H9 (cell line): ENCODE measurements at regions not wholly inside any gene's neighbourhood (a gene's known extent, or its start where the extent isn't known, plus 50 kb on each side); places are given as distances from the start of the nearest gene placed in this dataset.

Experiments used
- DNase-seq: peaks from one replicate; pipeline ENCODE4 v3.0.0-alpha.2; 2017
- H2AFZ ChIP-seq: one replicate; pipeline ENCODE4 v1.6.1; 2013; ENCODE audit warnings: mild to moderate bottlenecking, low read length, control low read depth, moderate library complexity
- H2AK5ac ChIP-seq: 2 replicates; pipeline ENCODE4 v1.6.1; 2013; ENCODE audit warnings: low read length, control low read depth, mixed read lengths; ENCODE audit not compliant: insufficient read length
- H2BK120ac ChIP-seq: one replicate; pipeline ENCODE4 v1.6.1; 2013; ENCODE audit warnings: low read depth, mild to moderate bottlenecking, low read length, control low read depth, inconsistent platforms; ENCODE audit not compliant: poor library complexity, severe bottlenecking
- H2BK12ac ChIP-seq: 2 replicates; pipeline ENCODE4 v1.6.1; 2013; ENCODE audit warnings: low read length, control low read depth, mixed read lengths, low read depth; ENCODE audit not compliant: insufficient read length
- H2BK15ac ChIP-seq: 2 replicates; pipeline ENCODE4 v1.6.1; 2013; ENCODE audit warnings: low read depth, low read length, control low read depth
- H2BK20ac ChIP-seq: one replicate; pipeline ENCODE4 v1.6.1; 2013; ENCODE audit warnings: low read depth, mild to moderate bottlenecking, low read length, control low read depth, inconsistent platforms; ENCODE audit not compliant: poor library complexity, severe bottlenecking
- H2BK5ac ChIP-seq: 2 replicates; pipeline ENCODE4 v1.6.1; 2013; ENCODE audit warnings: low read length, control low read depth, mixed read lengths; ENCODE audit not compliant: insufficient read length
- H3K14ac ChIP-seq: 2 replicates; pipeline ENCODE4 v1.6.1; 2013; ENCODE audit warnings: low read length, control low read depth; ENCODE audit not compliant: insufficient read depth
- H3K18ac ChIP-seq: 2 replicates; pipeline ENCODE4 v1.6.1; 2013; ENCODE audit warnings: low read depth, mild to moderate bottlenecking, mixed read lengths, low read length, control low read depth; ENCODE audit not compliant: insufficient read length
- H3K23ac ChIP-seq: 2 replicates; pipeline ENCODE4 v1.6.1; 2013; ENCODE audit warnings: low read length, control low read depth, mixed read lengths, low read depth; ENCODE audit not compliant: insufficient read length
- H3K23me2 ChIP-seq: 2 replicates; pipeline ENCODE4 v1.6.1; 2013; ENCODE audit warnings: low read depth, mild to moderate bottlenecking, mixed read lengths, low read length, control low read depth; ENCODE audit not compliant: insufficient read length, poor library complexity, severe bottlenecking
- H3K27ac ChIP-seq: 2 replicates; pipeline ENCODE4 v1.5.1; 2013; ENCODE audit warnings: low read length, control low read depth, mixed read lengths, low read depth; ENCODE audit not compliant: insufficient read length
- H3K27me3 ChIP-seq: 2 replicates; pipeline ENCODE4 v1.6.1; 2013; ENCODE audit warnings: low read length, control low read depth, inconsistent platforms; ENCODE audit not compliant: insufficient read depth
- H3K4ac ChIP-seq: 2 replicates; pipeline ENCODE4 v1.6.1; 2013; ENCODE audit warnings: low read depth, mild to moderate bottlenecking, control low read depth, inconsistent platforms, low read length, moderate library complexity
- H3K4me1 ChIP-seq: 2 replicates; pipeline ENCODE4 v1.6.1; 2013; ENCODE audit warnings: low read length, control low read depth, inconsistent platforms; ENCODE audit not compliant: insufficient read depth
- H3K4me2 ChIP-seq: 2 replicates; pipeline ENCODE4 v1.6.1; 2013; ENCODE audit warnings: low read length, control low read depth, mixed read lengths; ENCODE audit not compliant: insufficient read length, insufficient read depth
- H3K56ac ChIP-seq: 2 replicates; pipeline ENCODE4 v1.6.1; 2013; ENCODE audit warnings: low read depth, mild to moderate bottlenecking, mixed read lengths, low read length, control low read depth; ENCODE audit not compliant: insufficient read length
- H3K79me1 ChIP-seq: 2 replicates; pipeline ENCODE4 v1.6.1; 2013; ENCODE audit warnings: low read depth, mild to moderate bottlenecking, moderate library complexity, low read length, control low read depth, inconsistent platforms; ENCODE audit not compliant: insufficient read depth, poor library complexity, severe bottlenecking
- H3K79me2 ChIP-seq: 2 replicates; pipeline ENCODE4 v1.6.1; 2013; ENCODE audit warnings: low read length, control low read depth, inconsistent platforms; ENCODE audit not compliant: insufficient read depth
- H3K9ac ChIP-seq: 2 replicates; pipeline ENCODE4 v1.6.1; 2013; ENCODE audit warnings: low read length, control low read depth, mixed read lengths; ENCODE audit not compliant: insufficient read length; ENCODE audit errors: extremely low read depth
- H3K9me3 ChIP-seq: one replicate; pipeline ENCODE4 v1.6.1; 2013; ENCODE audit warnings: low read depth, low read length, inconsistent platforms; ENCODE audit not compliant: control insufficient read depth
- H3T11ph ChIP-seq: one replicate; pipeline ENCODE4 v1.6.1; 2013; ENCODE audit warnings: mild to moderate bottlenecking, low read length, control low read depth, inconsistent platforms
- H4K20me1 ChIP-seq: one replicate; pipeline ENCODE4 v1.6.1; 2013; ENCODE audit not compliant: control insufficient read depth, insufficient read length, insufficient read depth
- H4K5ac ChIP-seq: 2 replicates; pipeline ENCODE4 v1.6.1; 2013; ENCODE audit warnings: low read depth, mild to moderate bottlenecking, mixed read lengths, low read length, control low read depth; ENCODE audit not compliant: insufficient read length
- H4K8ac ChIP-seq: replicated peaks from 2 replicates; pipeline ENCODE4 v1.6.1; 2013; ENCODE audit warnings: low read length, control low read depth, mixed read lengths, low read depth; ENCODE audit not compliant: insufficient read length
- H4K91ac ChIP-seq: 2 replicates; pipeline ENCODE4 v1.6.1; 2013; ENCODE audit warnings: low read depth, mild to moderate bottlenecking, moderate library complexity, mixed read lengths, low read length, control low read depth; ENCODE audit not compliant: insufficient read length
- H3K27ac Mint-ChIP-seq, 3 experiments: 2 replicates in 2 of 3; 3 replicates in 1 of 3; pipeline ENCODE4 v1.8.0; 2020 to 2021; ENCODE audit warnings: mixed read lengths in 3 of 3, mild to moderate bottlenecking in 1 of 3, moderate library complexity in 1 of 3
- H3K27me3 Mint-ChIP-seq: 2 replicates; pipeline ENCODE4 v1.8.0; 2021; ENCODE audit warnings: low read depth, mild to moderate bottlenecking, moderate library complexity, mixed read lengths
- H3K36me3 Mint-ChIP-seq, 3 experiments: 2 replicates in 2 of 3; 3 replicates in 1 of 3; pipeline ENCODE4 v1.8.0; 2020 to 2021; ENCODE audit warnings: low read depth in 3 of 3, mixed read lengths in 3 of 3; ENCODE audit not compliant: insufficient read depth in 1 of 3
- H3K4me1 Mint-ChIP-seq, 2 experiments: 2 replicates each; pipeline ENCODE4 v1.8.0; 2020; ENCODE audit warnings: mixed read lengths in 2 of 2
- H3K4me3 Mint-ChIP-seq, 2 experiments: 2 replicates in 1 of 2; 3 replicates in 1 of 2; pipeline ENCODE4 v1.8.0; 2020 to 2021; ENCODE audit warnings: mild to moderate bottlenecking in 2 of 2, mixed read lengths in 2 of 2, moderate library complexity in 1 of 2
- H3K9me3 Mint-ChIP-seq, 2 experiments: 2 replicates in 1 of 2; 3 replicates in 1 of 2; pipeline ENCODE4 v1.8.0; 2020; ENCODE audit warnings: mild to moderate bottlenecking in 2 of 2, mixed read lengths in 2 of 2, moderate library complexity in 1 of 2
- CTCF ChIP-seq: fragments of 200-600 bp; sonication (generic); conservative IDR thresholded peaks from 3 replicates; pipeline ENCODE4 v1.8.0; 2021; ENCODE audit warnings: antibody characterized with exemption, mild to moderate bottlenecking
- WGBS: extraction: QIAGEN DNeasy Blood & Tissue Kit; methylation state at CpG from one replicate; pipeline ENCODE4 v1.1.7; 2013; ENCODE audit warnings: missing lambda C conversion rate, low lambda C conversion rate, mixed read lengths; ENCODE audit not compliant: insufficient read length; ENCODE audit errors: extremely low coverage; 5-methylcytosine and 5-hydroxymethylcytosine counted together

GRCh38 chr3:61466357-61466756 is 95.0 kb upstream of the PTPRG start:
- Histone ChIP-seq H3K9me3 (no peaks in the 10 kb centered on the region), H2BK15ac (no peak overlapping the region), H2AFZ (no peak overlapping the region), H3K79me2 (no peaks in the 10 kb centered on the region), H2BK20ac (no peak overlapping the region), H3K56ac (no peak overlapping the region), H4K8ac (no peak overlapping the region), H2BK12ac (no peak overlapping the region), H3K4ac (no peak overlapping the region), H3K27me3 (no peaks in the 10 kb centered on the region), H3K4me2 (no peak overlapping the region), H3K9ac (no peak overlapping the region), H4K91ac (no peak overlapping the region), H3K4me1 (no peaks in the 10 kb centered on the region), H3K18ac (no peak overlapping the region), H3K23me2 (no peaks in the 10 kb centered on the region), H2BK120ac (no peak overlapping the region), H3T11ph (no peak overlapping the region), H3K14ac (no peak overlapping the region), H4K20me1 (no peaks in the 10 kb centered on the region), H3K23ac (no peak overlapping the region), H3K27ac (no peak overlapping the region), H3K79me1 (no peaks in the 10 kb centered on the region), H2AK5ac (no peak overlapping the region), H4K5ac (no peak overlapping the region), H2BK5ac (no peak overlapping the region)
- Mint-ChIP-seq H3K4me3 (no peak overlapping the region), H3K4me1 (no peaks in the 10 kb centered on the region), H3K27me3 (no peaks in the 10 kb centered on the region; the same call in 1 of the 2 replicates), H3K36me3 (peaks cover 0 to under 1% (median under 1%) of the 10 kb centered on the region in 3 experiments; a peak in 2 of 7 replicates), H3K27ac (no peak overlapping the region), H3K9me3 (peaks cover under 1% of the 10 kb centered on the region in 2 experiments; a peak in 3 of 5 replicates)
- no CpG with 5 or more reads among the region's 3 CpGs for WGBS
- no peak for DNase-seq
- TF ChIP-seq CTCF: no peak
